ENCODE measurements at regions not wholly inside any gene's neighbourhood (a gene's known extent, or its start where the extent isn't known, plus 50 kb on each side); places are given as distances from the start of the nearest gene placed in this dataset.

- TF ChIP-seq GATA3 (IDR thresholded peaks at IDR 0.05; ENCODE audit: low read depth, low read length) (no peak), GATA2 (IDR thresholded peaks at IDR 0.05; ENCODE audit: low read depth, low read length) (no peak)
These were observed 261.4 kb upstream of the HABP2 start for GRCh38 chr10:113291413-113291812.

GRCh38 chr10:113292086-113292485, 260.8 kb upstream of the HABP2 start:
- TF ChIP-seq GATA3 (IDR thresholded peaks at IDR 0.05; ENCODE audit: low read depth, low read length), result no peak

DNA sequence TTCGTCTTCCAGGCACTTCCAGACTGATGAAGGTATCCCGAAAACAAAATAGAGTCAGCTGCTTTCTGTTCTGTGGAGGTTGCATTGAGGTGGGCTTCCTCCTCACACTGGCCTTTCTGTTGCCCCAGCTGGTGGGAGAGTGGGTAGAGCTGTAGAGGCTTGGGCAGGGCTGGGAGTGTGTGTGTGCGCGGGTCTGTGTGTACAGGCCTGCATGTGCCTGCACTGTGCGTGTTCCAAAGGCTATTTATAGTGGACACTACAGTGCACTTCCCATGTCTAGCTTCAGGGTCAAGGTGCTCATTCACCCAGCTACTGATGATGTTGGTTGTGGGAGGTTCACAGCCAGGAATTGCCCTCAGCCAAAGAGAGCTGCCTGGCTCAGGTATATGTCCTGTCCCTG, 260.1 kb upstream of the HABP2 start:
- TF ChIP-seq GATA3 (IDR thresholded peaks at IDR 0.05; ENCODE audit: low read depth, low read length) (no peak), GATA2 (IDR thresholded peaks at IDR 0.05; ENCODE audit: low read depth, low read length) (no peak)

GRCh38 chr10:113293167-113293566, 259.7 kb upstream of the HABP2 start:
- TF ChIP-seq GATA2 (IDR thresholded peaks at IDR 0.05; ENCODE audit: low read depth, low read length), result no peak
- TF ChIP-seq GATA3 (IDR thresholded peaks at IDR 0.05; ENCODE audit: low read depth, low read length), result no peak

- TF ChIP-seq GATA2 (IDR thresholded peaks at IDR 0.05; ENCODE audit: low read depth, low read length) (no peak), GATA3 (IDR thresholded peaks at IDR 0.05; ENCODE audit: low read depth, low read length) (no peak)
These were observed 258.0 kb upstream of the HABP2 start for GRCh38 chr10:113294868-113295267.

DNA sequence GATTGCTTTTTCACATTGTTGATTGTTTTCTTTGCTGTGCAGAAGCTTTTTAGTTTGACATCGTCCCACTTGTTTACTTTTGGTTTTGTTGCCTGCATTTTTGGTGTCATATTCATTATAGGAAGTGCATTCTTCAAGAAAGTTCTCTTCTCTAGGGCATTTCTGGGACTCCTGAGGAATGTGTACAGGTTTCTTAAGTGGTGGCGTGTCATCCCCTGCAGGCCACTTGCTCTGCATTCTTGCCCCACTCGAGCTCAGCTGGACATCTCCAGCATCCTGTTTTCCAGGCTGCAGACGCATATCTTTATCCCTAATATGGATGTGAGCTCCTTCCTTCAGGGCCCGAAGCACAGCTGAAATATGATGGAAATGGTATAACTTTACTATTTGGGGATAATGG, 255.6 kb upstream of the HABP2 start:
- TF ChIP-seq GATA2 (IDR thresholded peaks at IDR 0.05; ENCODE audit: low read depth, low read length) (no peak), GATA3 (IDR thresholded peaks at IDR 0.05; ENCODE audit: low read depth, low read length) (no peak)

DNA sequence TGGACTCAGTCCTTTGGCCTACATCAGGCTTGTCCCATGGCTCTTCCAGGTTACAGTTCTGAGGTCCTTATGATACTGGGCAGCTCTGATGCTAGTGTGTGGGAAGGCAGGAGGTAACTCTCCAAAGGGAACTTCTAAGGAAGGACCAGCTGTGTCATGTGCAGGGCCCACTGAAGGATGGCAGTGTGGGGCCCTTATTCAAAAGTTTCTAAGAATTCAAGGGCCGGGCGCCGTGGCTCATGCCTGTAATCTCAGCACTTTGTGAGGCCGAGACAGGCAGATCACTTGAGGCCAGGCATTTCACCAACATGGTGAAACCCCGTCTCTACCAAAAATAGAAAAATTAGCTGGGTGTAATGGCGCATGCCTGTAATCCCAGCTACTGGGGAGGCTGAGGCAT, 254.2 kb upstream of the HABP2 start:
- TF ChIP-seq GATA3 (IDR thresholded peaks at IDR 0.05; ENCODE audit: low read depth, low read length) (no peak), GATA2 (IDR thresholded peaks at IDR 0.05; ENCODE audit: low read depth, low read length) (no peak)

DNA sequence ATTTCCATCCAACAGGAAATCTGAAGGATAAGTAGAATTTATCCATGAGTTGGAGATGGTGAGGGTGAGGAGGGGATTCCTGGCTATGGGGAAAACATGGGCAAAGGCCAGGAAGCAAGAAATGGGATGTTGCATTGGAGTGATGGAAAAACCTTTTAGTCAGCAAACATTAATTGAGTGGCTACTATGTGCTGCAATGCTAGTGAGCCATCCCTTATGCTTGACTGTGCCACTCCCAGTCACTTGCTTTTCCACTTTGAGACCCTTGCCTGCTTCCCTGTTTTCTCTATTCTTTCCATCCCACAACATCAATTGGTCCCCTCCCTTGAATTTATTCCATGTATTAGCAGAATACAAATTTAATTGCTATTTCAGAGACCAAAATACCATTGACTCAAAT, 252.7 kb upstream of the HABP2 start:
- TF ChIP-seq GATA2 (IDR thresholded peaks at IDR 0.05; ENCODE audit: low read depth, low read length) (no peak), GATA3 (IDR thresholded peaks at IDR 0.05; ENCODE audit: low read depth, low read length) (no peak)

DNA sequence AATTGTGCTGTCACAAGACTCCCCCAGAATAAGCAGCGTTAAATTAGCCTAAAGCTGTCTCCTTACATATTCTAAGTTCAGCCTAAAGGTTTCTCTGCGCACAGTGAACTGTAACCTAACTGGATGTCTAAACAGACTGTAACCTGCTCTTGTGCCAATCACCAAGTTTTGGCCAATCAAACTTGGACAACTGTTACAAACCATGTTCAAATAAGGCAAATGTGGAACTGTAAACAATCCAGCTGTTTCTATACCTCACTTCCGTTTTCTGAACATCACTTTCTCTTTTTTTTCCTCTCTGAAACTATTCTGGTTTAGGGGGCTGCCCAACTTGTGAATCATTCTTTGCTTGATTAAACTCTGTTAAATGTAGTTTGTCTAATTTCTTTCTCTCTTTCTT, 252.2 kb upstream of the HABP2 start:
- TF ChIP-seq GATA2 (IDR thresholded peaks at IDR 0.05; ENCODE audit: low read depth, low read length), result no peak
- no peak for TF ChIP-seq GATA3 (IDR thresholded peaks at IDR 0.05; ENCODE audit: low read depth, low read length)

DNA sequence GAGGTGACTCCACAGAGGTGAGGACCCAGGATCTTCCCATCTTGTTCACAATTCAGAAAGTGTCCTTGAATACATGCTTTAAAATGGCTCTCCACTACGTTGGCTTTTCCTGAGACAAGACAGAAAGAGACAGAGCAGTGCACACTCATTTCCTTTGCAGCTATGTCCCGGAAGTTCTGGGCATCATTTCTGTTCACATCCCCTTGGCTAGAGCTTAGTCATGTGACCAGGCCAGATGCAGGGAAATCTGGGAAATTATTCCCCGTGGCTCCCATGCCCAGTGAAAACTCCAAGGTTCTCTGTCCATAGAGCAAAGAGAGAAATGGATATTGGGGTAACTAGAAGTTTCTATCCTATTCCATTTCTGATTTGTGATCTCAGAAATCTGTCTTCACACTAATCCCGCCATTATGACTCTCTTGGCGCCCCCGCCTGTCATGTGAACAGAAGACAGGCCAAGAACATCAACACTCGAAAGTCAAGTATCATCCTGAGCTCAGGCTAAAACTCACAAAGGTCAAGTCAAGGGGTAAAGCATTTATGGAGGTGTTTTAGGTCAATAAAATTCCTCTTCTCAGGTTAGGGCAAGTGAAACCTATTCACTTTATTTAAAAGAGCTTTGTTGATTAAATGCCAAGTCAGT, 251.4 kb upstream of the HABP2 start:
- TF ChIP-seq GATA3 (IDR thresholded peaks at IDR 0.05; ENCODE audit: low read depth, low read length) (no peak), GATA2 (IDR thresholded peaks at IDR 0.05; ENCODE audit: low read depth, low read length) (no peak)

DNA sequence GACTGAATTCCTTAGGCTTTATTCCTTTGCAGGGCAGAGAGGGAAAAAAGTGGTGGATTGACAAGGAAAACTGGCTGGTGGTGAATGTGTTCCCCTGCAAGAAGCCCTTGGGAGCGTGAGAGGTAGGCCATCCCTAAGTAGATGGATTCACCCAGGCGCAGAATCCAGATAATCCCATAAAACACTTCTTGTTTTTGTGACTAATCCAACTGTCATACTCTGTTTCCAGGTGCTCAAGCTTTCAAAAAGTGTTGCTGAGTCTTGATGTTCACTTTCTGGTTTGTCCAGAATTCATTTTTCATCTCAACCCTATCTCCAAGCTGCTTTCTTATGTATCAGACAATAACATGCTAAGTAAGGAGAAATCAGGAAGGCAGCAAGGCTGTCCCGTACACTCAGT, 250.8 kb upstream of the HABP2 start:
- TF ChIP-seq GATA2 (IDR thresholded peaks at IDR 0.05; ENCODE audit: low read depth, low read length) (no peak), GATA3 (IDR thresholded peaks at IDR 0.05; ENCODE audit: low read depth, low read length) (no peak)

DNA sequence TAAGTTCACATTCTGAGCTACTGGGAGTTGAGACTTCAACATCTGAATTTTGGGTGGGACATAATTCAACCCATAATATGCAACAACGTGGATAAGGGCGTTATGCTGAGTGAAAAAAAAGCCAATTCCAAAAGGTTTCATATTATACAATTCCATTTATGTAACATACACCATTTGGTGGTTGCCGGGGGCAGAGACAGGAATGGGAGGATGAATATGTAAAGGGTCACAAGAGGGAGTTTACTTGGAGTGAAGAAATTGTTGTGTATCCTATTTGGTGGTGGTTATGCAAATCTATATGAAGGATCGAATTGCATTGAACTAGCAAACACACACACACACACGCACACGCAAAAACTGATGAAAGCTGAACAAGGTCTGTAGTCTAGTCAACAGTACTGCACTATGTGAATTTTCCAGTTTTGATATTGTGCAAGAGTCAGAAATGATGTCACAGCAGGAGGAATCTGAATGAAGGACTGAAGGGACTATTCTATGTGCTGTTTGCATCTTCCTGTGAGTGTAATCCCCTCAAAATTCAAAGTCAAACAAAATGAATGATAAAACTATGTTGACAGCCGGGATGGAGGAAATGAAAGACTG, 249.2 kb upstream of the HABP2 start:
- TF ChIP-seq GATA3 (IDR thresholded peaks at IDR 0.05; ENCODE audit: low read depth, low read length), result no peak
- no peak for TF ChIP-seq GATA2 (IDR thresholded peaks at IDR 0.05; ENCODE audit: low read depth, low read length)

DNA sequence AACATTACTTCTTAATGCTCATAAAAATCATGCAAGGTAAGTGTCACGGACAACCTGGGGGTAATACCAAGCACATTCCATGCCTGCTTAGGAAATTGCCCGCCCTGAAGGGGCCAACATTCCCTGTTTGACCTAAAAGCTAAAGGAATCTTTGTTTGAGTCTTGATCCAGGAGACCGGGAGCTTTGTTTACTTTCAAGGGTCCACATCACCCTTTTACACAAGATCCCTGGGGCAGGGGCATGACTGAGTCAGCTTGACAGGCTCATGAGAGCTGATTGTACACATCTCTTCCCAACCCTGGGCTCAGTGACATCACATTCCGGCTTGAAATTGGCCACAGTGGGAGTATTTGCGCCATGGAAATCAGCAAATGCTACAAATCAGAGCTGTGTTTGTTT, 248.1 kb upstream of the HABP2 start:
- TF ChIP-seq GATA2 (IDR thresholded peaks at IDR 0.05; ENCODE audit: low read depth, low read length) (no peak), GATA3 (IDR thresholded peaks at IDR 0.05; ENCODE audit: low read depth, low read length) (no peak)

GRCh38 chr10:113305871-113306270, 247.0 kb upstream of the HABP2 start:
- TF ChIP-seq GATA2 (IDR thresholded peaks at IDR 0.05; ENCODE audit: low read depth, low read length), result no peak
- TF ChIP-seq GATA3 (IDR thresholded peaks at IDR 0.05; ENCODE audit: low read depth, low read length), result no peak

DNA sequence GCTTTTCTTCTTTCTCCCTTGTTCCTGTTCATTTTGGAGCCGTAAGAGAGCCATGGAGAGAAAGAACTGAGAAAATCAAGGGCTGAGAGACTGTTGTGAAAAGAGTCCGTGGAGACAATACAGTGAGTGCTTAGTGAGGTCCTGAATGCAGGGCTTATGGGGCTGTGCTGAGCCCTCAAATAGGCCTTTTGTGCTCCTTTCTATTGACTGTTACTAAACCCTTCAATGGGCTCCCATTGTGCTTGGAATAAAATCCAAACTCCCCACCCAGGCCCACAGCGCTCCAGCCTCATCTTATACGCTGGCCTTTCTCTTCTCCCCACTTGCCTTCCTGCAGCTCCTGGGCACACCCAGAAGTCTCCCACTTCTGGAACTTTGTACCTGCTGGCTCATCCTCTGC, 243.1 kb upstream of the HABP2 start:
- TF ChIP-seq GATA2 (IDR thresholded peaks at IDR 0.05; ENCODE audit: low read depth, low read length) (no peak), GATA3 (IDR thresholded peaks at IDR 0.05; ENCODE audit: low read depth, low read length) (no peak)

DNA sequence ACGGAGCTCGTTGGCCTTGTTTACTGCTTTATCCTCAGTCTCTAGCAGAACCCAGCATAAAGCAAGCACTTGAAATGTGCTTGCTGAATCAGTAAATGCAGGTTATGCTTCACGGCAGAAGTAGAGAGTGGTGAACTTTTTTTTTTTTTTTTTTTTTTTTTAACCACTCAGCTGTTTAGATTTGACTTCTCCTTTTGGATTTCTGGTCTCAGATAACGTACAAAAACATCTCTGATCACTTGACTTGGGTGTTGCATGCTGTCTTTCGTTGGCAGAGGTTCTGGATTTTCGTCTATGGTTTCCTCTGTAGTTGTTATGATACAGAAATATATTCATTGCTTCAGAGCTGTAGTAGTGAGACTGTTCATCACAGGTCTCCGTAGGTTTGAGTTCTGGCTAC, 242.5 kb upstream of the HABP2 start:
- TF ChIP-seq GATA3 (IDR thresholded peaks at IDR 0.05; ENCODE audit: low read depth, low read length) (no peak), GATA2 (IDR thresholded peaks at IDR 0.05; ENCODE audit: low read depth, low read length) (no peak)
